ENCODE measurements at regions not wholly inside any gene's neighbourhood (a gene's known extent, or its start where the extent isn't known, plus 50 kb on each side); places are given as distances from the start of the nearest gene placed in this dataset.

DNA sequence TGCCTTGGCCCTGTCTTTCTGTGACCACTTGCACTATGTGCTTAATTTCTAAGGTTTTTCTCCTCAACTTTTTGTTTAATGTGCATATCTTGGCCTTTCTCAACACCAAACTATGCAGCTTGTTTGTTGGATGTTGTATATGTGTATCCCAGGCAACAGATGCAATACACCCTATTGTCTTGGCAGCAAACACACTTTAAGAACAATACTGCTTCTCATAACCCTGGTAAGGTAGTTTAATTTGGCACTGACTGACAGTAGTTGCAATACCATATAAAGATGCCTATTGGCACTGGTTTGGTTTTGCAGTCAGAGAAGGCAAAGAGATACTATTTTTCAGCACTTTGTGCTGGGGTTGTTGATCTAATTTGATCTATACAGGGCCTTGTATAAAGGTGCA is 360.7 kb upstream of the CWC22 start:
- Histone ChIP-seq H3K9ac (no peak overlapping the region), H3K79me2 (ENCODE audit: insufficient read depth) (no peaks in the 10 kb centered on the region), H4K20me1 (ENCODE audit: insufficient read depth) (no peaks in the 10 kb centered on the region), H3K4me2 (no peak overlapping the region), H3F3A (replicated peaks; ENCODE audit: insufficient read depth) (no peaks in the 10 kb centered on the region), H3K27ac (ENCODE audit: low read depth in 2 of 2, low read length in 1 of 2) (no peak overlapping the region), H3K9me2 (no peaks in the 10 kb centered on the region), H3K27me3 (ENCODE audit: insufficient read depth) (no peaks in the 10 kb centered on the region), H3K4me3 (ENCODE audit: low read depth in 2 of 2, low read length in 1 of 2) (no peak overlapping the region), H2AFZ (ENCODE audit: low read depth) (no peak overlapping the region), H3K9me3 (no peaks in the 10 kb centered on the region), H3K36me3 (replicated peaks in 1 of 2; ENCODE audit: control insufficient read depth in 1 of 2, insufficient read depth in 2 of 2, low read length in 1 of 2) (no peaks in the 10 kb centered on the region), H3K4me1 (ENCODE audit: control insufficient read depth in 1 of 2, insufficient read depth in 2 of 2, low read depth in 1 of 2, low read length in 1 of 2) (no peaks in the 10 kb centered on the region; a peak in 1 of 4 replicates)
- DNase-seq: no peak
- ChIA-PET POLR2A (no interaction called here), CTCF (interaction anchor here (0.9 kb wide), 1 partner anchor 9 kb away, joined by 3 read pairs; no protein-coding TSS in a partner anchor)
- no peak for TF ChIP-seq MEF2A (IDR thresholded peaks at IDR 0.05; ENCODE audit: borderline replicate concordance, low read depth)
- TF ChIP-seq JUND (IDR thresholded peaks at IDR 0.05): no peak
- no peak for TF ChIP-seq RCOR1 (IDR thresholded peaks at IDR 0.05; ENCODE audit: low read length)
- TF ChIP-seq RAD21 (IDR thresholded peaks at IDR 0.05; ENCODE audit: low read length): no peak
- no peak for TF ChIP-seq SIN3A (IDR thresholded peaks at IDR 0.05; ENCODE audit: borderline replicate concordance, low read depth, low read length)
- TF ChIP-seq, protein P1, sequence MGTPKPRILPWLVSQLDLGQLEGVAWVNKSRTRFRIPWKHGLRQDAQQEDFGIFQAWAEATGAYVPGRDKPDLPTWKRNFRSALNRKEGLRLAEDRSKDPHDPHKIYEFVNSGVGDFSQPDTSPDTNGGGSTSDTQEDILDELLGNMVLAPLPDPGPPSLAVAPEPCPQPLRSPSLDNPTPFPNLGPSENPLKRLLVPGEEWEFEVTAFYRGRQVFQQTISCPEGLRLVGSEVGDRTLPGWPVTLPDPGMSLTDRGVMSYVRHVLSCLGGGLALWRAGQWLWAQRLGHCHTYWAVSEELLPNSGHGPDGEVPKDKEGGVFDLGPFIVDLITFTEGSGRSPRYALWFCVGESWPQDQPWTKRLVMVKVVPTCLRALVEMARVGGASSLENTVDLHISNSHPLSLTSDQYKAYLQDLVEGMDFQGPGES (IDR thresholded peaks at IDR 0.05; ENCODE audit: low read depth, low read length): no peak
- no peak for TF ChIP-seq FOXJ3 (CRISPR knock-in tag; IDR thresholded peaks at IDR 0.05)
- TF ChIP-seq, protein P2, sequence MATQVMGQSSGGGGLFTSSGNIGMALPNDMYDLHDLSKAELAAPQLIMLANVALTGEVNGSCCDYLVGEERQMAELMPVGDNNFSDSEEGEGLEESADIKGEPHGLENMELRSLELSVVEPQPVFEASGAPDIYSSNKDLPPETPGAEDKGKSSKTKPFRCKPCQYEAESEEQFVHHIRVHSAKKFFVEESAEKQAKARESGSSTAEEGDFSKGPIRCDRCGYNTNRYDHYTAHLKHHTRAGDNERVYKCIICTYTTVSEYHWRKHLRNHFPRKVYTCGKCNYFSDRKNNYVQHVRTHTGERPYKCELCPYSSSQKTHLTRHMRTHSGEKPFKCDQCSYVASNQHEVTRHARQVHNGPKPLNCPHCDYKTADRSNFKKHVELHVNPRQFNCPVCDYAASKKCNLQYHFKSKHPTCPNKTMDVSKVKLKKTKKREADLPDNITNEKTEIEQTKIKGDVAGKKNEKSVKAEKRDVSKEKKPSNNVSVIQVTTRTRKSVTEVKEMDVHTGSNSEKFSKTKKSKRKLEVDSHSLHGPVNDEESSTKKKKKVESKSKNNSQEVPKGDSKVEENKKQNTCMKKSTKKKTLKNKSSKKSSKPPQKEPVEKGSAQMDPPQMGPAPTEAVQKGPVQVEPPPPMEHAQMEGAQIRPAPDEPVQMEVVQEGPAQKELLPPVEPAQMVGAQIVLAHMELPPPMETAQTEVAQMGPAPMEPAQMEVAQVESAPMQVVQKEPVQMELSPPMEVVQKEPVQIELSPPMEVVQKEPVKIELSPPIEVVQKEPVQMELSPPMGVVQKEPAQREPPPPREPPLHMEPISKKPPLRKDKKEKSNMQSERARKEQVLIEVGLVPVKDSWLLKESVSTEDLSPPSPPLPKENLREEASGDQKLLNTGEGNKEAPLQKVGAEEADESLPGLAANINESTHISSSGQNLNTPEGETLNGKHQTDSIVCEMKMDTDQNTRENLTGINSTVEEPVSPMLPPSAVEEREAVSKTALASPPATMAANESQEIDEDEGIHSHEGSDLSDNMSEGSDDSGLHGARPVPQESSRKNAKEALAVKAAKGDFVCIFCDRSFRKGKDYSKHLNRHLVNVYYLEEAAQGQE (IDR thresholded peaks at IDR 0.05; ENCODE audit: low read depth, low read length): no peak
- TF ChIP-seq FOXM1 (IDR thresholded peaks at IDR 0.05; ENCODE audit: low read depth): no peak
- TF ChIP-seq NRF1 (IDR thresholded peaks at IDR 0.05; ENCODE audit: low read depth, low read length): no peak
- no peak for TF ChIP-seq MXI1 (IDR thresholded peaks at IDR 0.05; ENCODE audit: low read depth, low read length)
- no peak for TF ChIP-seq EZH2phosphoT487 (IDR thresholded peaks at IDR 0.05; ENCODE audit: borderline replicate concordance, low read depth)
- no peak for TF ChIP-seq NFIC (IDR thresholded peaks at IDR 0.05; ENCODE audit: borderline replicate concordance)
- no peak for TF ChIP-seq GABPA (IDR thresholded peaks at IDR 0.05; ENCODE audit: low read depth)

DNA sequence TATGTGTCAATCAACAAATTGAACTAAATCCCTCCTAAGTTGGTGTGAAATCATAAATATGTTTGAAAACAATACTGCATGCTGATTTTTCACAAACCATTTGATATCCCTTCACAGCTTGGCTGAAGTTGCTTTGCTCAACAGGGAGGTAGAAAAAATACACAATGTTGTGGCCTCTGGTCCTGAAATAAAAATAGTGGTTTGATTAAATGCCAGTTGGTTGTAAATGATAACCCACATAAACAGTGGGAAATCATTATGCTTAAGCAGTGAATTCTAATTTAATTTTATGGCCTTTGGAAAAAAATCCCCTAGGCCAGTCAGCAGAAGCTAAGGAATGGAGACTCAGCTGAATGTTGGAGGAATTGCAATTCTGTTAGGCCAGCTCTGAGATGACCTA is 359.4 kb upstream of the CWC22 start:
- Histone ChIP-seq H4K20me1 (ENCODE audit: insufficient read depth) (no peaks in the 10 kb centered on the region), H3K79me2 (ENCODE audit: insufficient read depth) (no peaks in the 10 kb centered on the region), H3K4me1 (ENCODE audit: control insufficient read depth in 1 of 2, insufficient read depth in 2 of 2, low read depth in 1 of 2, low read length in 1 of 2) (no peaks in the 10 kb centered on the region; a peak in 1 of 4 replicates), H3K27ac (ENCODE audit: low read depth in 2 of 2, low read length in 1 of 2) (no peak overlapping the region), H3K9me2 (no peaks in the 10 kb centered on the region), H3K9ac (no peak overlapping the region), H3K27me3 (ENCODE audit: insufficient read depth) (no peaks in the 10 kb centered on the region), H3K4me3 (ENCODE audit: low read depth in 2 of 2, low read length in 1 of 2) (no peak overlapping the region), H3K36me3 (replicated peaks in 1 of 2; ENCODE audit: control insufficient read depth in 1 of 2, insufficient read depth in 2 of 2, low read length in 1 of 2) (no peaks in the 10 kb centered on the region), H3K9me3 (no peaks in the 10 kb centered on the region), H2AFZ (ENCODE audit: low read depth) (no peak overlapping the region), H3F3A (replicated peaks; ENCODE audit: insufficient read depth) (no peaks in the 10 kb centered on the region), H3K4me2 (no peak overlapping the region)
- DNase-seq: no peak
- ChIA-PET CTCF (no interaction called here), POLR2A (no interaction called here)
- TF ChIP-seq, protein P3, sequence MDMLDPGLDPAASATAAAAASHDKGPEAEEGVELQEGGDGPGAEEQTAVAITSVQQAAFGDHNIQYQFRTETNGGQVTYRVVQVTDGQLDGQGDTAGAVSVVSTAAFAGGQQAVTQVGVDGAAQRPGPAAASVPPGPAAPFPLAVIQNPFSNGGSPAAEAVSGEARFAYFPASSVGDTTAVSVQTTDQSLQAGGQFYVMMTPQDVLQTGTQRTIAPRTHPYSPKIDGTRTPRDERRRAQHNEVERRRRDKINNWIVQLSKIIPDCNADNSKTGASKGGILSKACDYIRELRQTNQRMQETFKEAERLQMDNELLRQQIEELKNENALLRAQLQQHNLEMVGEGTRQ (IDR thresholded peaks at IDR 0.05; ENCODE audit: borderline replicate concordance, low read depth, low read length): no peak
- no peak for TF ChIP-seq ELF1 (IDR thresholded peaks at IDR 0.05)
- TF ChIP-seq RFX5 (IDR thresholded peaks at IDR 0.05; ENCODE audit: low read length): no peak
- TF ChIP-seq, protein P1 (IDR thresholded peaks at IDR 0.05; ENCODE audit: low read depth, low read length): no peak
- TF ChIP-seq FOXJ3 (CRISPR knock-in tag; IDR thresholded peaks at IDR 0.05): no peak
- TF ChIP-seq TCF12 (IDR thresholded peaks at IDR 0.05): no peak
- TF ChIP-seq, protein P4, sequence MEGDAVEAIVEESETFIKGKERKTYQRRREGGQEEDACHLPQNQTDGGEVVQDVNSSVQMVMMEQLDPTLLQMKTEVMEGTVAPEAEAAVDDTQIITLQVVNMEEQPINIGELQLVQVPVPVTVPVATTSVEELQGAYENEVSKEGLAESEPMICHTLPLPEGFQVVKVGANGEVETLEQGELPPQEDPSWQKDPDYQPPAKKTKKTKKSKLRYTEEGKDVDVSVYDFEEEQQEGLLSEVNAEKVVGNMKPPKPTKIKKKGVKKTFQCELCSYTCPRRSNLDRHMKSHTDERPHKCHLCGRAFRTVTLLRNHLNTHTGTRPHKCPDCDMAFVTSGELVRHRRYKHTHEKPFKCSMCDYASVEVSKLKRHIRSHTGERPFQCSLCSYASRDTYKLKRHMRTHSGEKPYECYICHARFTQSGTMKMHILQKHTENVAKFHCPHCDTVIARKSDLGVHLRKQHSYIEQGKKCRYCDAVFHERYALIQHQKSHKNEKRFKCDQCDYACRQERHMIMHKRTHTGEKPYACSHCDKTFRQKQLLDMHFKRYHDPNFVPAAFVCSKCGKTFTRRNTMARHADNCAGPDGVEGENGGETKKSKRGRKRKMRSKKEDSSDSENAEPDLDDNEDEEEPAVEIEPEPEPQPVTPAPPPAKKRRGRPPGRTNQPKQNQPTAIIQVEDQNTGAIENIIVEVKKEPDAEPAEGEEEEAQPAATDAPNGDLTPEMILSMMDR (IDR thresholded peaks at IDR 0.05): no peak
- TF ChIP-seq EP300 (IDR thresholded peaks at IDR 0.05; ENCODE audit: borderline replicate concordance in 1 of 2, low read depth in 1 of 2, low read length in 1 of 2): no peak
- no peak for TF ChIP-seq JUND (IDR thresholded peaks at IDR 0.05)
- TF ChIP-seq, protein P5, sequence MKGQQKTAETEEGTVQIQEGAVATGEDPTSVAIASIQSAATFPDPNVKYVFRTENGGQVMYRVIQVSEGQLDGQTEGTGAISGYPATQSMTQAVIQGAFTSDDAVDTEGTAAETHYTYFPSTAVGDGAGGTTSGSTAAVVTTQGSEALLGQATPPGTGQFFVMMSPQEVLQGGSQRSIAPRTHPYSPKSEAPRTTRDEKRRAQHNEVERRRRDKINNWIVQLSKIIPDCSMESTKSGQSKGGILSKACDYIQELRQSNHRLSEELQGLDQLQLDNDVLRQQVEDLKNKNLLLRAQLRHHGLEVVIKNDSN (IDR thresholded peaks at IDR 0.05; ENCODE audit: borderline replicate concordance, low read depth): no peak

Measured in SK-N-SH (cell line).